Right atrium auricular region (tissue), 2 donors: ENCODE measurements at regions not wholly inside any gene's neighbourhood (a gene's known extent, or its start where the extent isn't known, plus 50 kb on each side); places are given as distances from the start of the nearest gene placed in this dataset.

ENCODE experiments used
- DNase-seq: peaks from one replicate; pipeline ENCODE4 v3.0.0-alpha.2; 2019; ENCODE audit warnings: low spot score
- H3K27ac ChIP-seq, 2 donors: fragments of 200-600 bp; sonication (generic); 1 replicate in 1 of 2; 2 replicates in 1 of 2; pipeline ENCODE4 v1.5.1; 2016 to 2019
- H3K27me3 ChIP-seq, 2 donors: fragments of 200-600 bp; sonication (generic); one replicate each; pipeline versions ENCODE4 v1.5.1 to v1.6.0; 2017 to 2019
- H3K36me3 ChIP-seq: fragments of 200-600 bp; sonication (generic); one replicate; pipeline ENCODE4 v1.5.1; 2016
- H3K4me1 ChIP-seq, 2 donors: fragments of 200-600 bp; sonication (generic); one replicate each; pipeline versions ENCODE4 v1.5.1 to v1.6.0; 2017 to 2019
- H3K4me3 ChIP-seq, 2 donors: fragments of 200-600 bp; sonication (generic); 1 replicate in 1 of 2; 2 replicates in 1 of 2; pipeline ENCODE4 v1.5.1; 2017 to 2019; ENCODE audit warnings: mild to moderate bottlenecking in 1 of 2, moderate library complexity in 1 of 2
- H3K9me3 ChIP-seq, 2 donors: fragments of 200-600 bp; sonication (generic); one replicate each; pipeline ENCODE4 v1.5.1; 2019
- TF ChIP-seq, protein P1 (sequence below), 2 donors: fragments of 200-600 bp; sonication (generic); IDR thresholded peaks; one replicate each; pipeline ENCODE4 v1.5.1; 2019; ENCODE audit warnings: antibody characterized with exemption in 2 of 2

DNA sequence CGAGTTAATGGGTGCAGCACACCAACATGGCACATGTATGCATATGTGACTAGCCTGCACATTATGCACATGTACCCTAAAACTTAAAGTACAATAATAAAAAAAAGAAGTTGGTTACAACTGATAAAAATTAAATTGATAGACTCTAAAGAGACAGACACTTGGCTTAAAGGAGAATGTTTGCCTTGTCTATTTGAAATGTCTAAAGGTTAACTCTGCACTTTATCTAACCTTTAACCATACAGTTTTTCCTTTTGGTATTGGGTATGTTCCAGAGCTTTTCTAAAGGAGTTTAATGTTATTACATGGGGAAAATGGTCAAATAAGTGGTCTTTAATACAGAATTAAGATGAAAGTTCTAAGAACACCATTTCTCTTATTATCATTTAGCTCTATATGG is 145.1 kb upstream of the HCCS start:
- no peak for DNase-seq
- Histone ChIP-seq H3K36me3 (no peaks in the 10 kb centered on the region), H3K9me3 (no peaks in the 10 kb centered on the region), H3K4me3 (no peak overlapping the region), H3K4me1 (no peaks in the 10 kb centered on the region), H3K27ac (no peak overlapping the region), H3K27me3 (no peaks in the 10 kb centered on the region)
- TF ChIP-seq, protein P1, sequence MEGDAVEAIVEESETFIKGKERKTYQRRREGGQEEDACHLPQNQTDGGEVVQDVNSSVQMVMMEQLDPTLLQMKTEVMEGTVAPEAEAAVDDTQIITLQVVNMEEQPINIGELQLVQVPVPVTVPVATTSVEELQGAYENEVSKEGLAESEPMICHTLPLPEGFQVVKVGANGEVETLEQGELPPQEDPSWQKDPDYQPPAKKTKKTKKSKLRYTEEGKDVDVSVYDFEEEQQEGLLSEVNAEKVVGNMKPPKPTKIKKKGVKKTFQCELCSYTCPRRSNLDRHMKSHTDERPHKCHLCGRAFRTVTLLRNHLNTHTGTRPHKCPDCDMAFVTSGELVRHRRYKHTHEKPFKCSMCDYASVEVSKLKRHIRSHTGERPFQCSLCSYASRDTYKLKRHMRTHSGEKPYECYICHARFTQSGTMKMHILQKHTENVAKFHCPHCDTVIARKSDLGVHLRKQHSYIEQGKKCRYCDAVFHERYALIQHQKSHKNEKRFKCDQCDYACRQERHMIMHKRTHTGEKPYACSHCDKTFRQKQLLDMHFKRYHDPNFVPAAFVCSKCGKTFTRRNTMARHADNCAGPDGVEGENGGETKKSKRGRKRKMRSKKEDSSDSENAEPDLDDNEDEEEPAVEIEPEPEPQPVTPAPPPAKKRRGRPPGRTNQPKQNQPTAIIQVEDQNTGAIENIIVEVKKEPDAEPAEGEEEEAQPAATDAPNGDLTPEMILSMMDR (IDR thresholded peaks at IDR 0.05), result no peak

DNA sequence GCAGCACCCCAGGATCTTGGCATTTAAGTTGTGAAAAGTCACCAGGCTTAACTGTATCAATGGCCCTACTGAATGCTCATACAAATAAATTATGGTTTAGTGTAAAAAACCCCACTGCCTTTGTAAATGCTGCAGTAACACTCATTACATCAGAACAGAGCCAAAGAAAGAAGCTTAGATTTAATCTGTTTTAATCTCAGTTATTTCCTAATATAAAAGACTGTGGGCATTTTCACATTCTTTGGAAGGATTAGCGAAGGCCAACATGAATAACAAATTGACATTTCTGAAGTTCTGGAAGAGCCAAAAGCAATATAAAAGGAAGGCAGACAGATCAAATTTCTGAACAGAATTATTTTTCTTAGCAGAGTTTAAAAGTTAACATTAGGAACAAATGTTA is 140.0 kb upstream of the HCCS start:
- H3K4me3 ChIP-seq, result no peak overlapping the region
- H3K4me1 ChIP-seq, result no peaks in the 10 kb centered on the region
- H3K9me3 ChIP-seq, result no peaks in the 10 kb centered on the region
- TF ChIP-seq, protein P1 (IDR thresholded peaks at IDR 0.05), result no peak
- DNase-seq, result no peak
- no peaks in the 10 kb centered on the region for H3K27me3 ChIP-seq
- H3K36me3 ChIP-seq, result no peaks in the 10 kb centered on the region
- no peak overlapping the region for H3K27ac ChIP-seq

DNA sequence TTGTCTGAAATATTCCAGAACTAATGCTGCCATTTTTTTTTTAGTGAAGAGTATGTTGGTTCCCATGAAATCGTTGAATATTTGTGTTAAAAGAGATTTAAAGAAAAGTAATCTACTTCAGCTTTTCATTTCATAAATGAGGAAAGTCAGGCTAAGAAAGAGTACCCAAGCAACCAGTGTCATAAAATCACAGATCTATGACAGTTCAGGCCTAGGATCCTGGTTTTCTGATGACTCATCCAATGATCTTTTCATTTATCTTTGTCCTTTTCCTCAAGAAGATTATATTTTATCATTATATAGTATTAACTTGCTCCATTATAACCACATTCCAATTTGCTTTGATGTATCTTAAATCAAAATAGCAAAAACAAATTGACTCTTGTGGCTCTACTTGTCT is 139.4 kb upstream of the HCCS start:
- Histone ChIP-seq H3K4me1 (no peaks in the 10 kb centered on the region), H3K36me3 (no peaks in the 10 kb centered on the region), H3K27ac (no peak overlapping the region), H3K4me3 (no peak overlapping the region), H3K9me3 (no peaks in the 10 kb centered on the region), H3K27me3 (no peaks in the 10 kb centered on the region)
- TF ChIP-seq, protein P1 (IDR thresholded peaks at IDR 0.05), result no peak
- DNase-seq, result no peak

DNA sequence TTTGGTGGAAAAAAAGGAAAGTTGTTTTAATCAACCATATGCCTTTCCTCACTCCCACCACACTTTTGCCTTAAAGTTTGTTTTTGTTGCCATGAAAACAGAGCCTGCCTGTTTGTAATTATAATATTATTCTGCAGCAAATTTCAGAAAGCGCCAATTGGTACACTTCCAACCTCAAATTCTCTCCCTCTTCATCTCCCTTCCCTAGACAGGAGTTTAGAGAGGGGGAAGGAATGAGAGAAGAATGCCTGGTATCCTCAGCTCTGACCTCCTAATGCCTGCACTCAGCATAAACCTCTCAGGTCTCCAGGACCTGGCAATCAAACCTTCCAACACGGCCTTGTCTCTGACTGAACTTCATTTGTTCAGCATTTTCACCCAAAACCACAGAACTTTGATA is 138.4 kb upstream of the HCCS start:
- H3K27ac ChIP-seq, result no peak overlapping the region
- TF ChIP-seq, protein P1 (IDR thresholded peaks at IDR 0.05), result no peak
- no peaks in the 10 kb centered on the region for H3K27me3 ChIP-seq
- no peaks in the 10 kb centered on the region for H3K9me3 ChIP-seq
- DNase-seq, result no peak
- H3K4me1 ChIP-seq, result no peaks in the 10 kb centered on the region
- no peaks in the 10 kb centered on the region for H3K36me3 ChIP-seq
- no peak overlapping the region for H3K4me3 ChIP-seq

DNA sequence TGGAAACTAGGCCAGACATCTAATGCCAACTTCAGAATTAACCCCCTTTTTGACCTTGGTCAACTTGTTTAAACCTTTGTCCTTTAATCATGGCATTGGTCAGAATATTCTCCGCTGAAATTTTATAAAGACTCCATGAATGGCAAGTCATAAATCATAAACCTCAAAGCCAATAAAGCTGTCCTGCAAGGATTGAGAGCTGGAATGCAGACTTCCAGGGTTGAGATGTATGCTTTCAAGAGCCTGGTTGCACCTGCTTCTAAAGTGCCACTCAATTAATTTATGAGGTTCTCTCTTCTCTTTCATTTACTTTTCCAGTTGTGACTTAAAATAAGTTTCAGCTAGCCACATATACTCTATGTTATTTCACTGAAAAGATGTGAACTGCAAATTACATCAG is 136.2 kb upstream of the HCCS start:
- H3K27ac ChIP-seq, result no peak overlapping the region
- H3K9me3 ChIP-seq, result no peaks in the 10 kb centered on the region
- TF ChIP-seq, protein P1 (IDR thresholded peaks at IDR 0.05), result no peak
- DNase-seq, result no peak
- no peaks in the 10 kb centered on the region for H3K36me3 ChIP-seq
- no peaks in the 10 kb centered on the region for H3K27me3 ChIP-seq
- H3K4me3 ChIP-seq, result no peak overlapping the region
- H3K4me1 ChIP-seq, result no peaks in the 10 kb centered on the region

DNA sequence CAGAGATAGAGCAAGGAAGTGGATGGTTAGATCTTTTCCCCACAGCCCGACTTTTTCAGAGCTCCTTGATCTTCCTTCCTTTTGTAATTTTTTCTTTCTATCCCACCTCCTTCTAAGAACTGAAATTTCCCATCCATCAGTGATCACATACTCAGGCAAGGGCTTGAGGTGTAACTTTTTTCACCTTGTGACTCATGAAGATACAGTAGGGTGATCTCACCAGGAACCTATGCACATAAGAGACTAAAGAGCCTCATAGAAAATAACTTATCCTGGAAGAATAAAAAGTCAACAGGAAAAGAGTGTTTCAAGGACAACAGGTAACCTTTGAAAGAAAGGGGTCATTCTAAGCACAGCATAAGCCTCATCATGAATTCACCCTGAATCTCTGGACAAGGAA is 131.2 kb upstream of the HCCS start:
- H3K9me3 ChIP-seq, result no peaks in the 10 kb centered on the region
- TF ChIP-seq, protein P1 (IDR thresholded peaks at IDR 0.05), result no peak
- H3K27ac ChIP-seq, result no peak overlapping the region
- H3K4me3 ChIP-seq, result no peak overlapping the region
- H3K36me3 ChIP-seq, result no peaks in the 10 kb centered on the region
- H3K4me1 ChIP-seq, result no peaks in the 10 kb centered on the region
- DNase-seq, result no peak
- no peaks in the 10 kb centered on the region for H3K27me3 ChIP-seq
